Spleen (tissue), 7 donors: ENCODE measurements at regions not wholly inside any gene's neighbourhood (a gene's known extent, or its start where the extent isn't known, plus 50 kb on each side); places are given as distances from the start of the nearest gene placed in this dataset.

Experiments
- CTCF ChIP-seq, 11 experiments: fragments of 200-600 bp in 7 of 11; fragments of 450-650 bp in 4 of 11; sonication (generic) in 4 of 11; IDR thresholded peaks in 8 of 11; conservative IDR thresholded peaks in 3 of 11; 1 replicate in 7 of 11; 2 replicates in 4 of 11; pipeline versions ENCODE4 v1.4.0 to v1.8.0; 2016 to 2021; ENCODE audit warnings: antibody characterized with exemption in 11 of 11, inconsistent platforms in 4 of 11, mild to moderate bottlenecking in 1 of 11
- POLR2A ChIP-seq, 3 donors: fragments of 450-650 bp; IDR thresholded peaks; one replicate each; pipeline ENCODE4 v1.5.1; 2017; ENCODE audit warnings: antibody characterized with exemption in 3 of 3, mild to moderate bottlenecking in 1 of 3
- donor health status: DM: no; HTN: no; CAD: no; lungs with moderate emphysema.
- donor health status: DM: no; HTN: no; CAD: no.
- donor health status: DM: no; HTN: no; CAD: no.

DNA sequence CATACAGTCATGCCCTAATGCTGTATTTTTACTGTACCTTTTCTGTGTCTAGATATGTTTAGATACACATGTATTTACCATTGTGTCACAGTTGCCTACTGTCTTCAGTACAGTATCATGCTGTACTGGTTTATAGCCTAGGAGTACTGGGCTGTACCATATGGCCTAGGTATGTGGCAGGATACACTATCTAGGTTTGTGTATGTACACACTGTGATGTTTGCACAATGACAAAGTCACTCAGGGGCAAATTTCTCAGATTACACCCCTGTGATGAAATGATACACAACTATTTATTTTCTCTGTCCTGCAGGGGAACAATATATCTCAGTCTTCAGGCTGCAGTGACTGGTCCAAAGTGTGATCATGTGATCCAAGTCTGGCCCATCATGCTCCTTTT lies 1076.1 kb downstream of the VRK1 start:
- TF ChIP-seq POLR2A (IDR thresholded peaks at IDR 0.05) (no peak), CTCF (IDR thresholded peaks at IDR 0.05 in 8 of 11, conservative IDR thresholded peaks at IDR 0.05 in 3 of 11) (no peak)
